H9 (cell line): ENCODE measurements at regions not wholly inside any gene's neighbourhood (a gene's known extent, or its start where the extent isn't known, plus 50 kb on each side); places are given as distances from the start of the nearest gene placed in this dataset.
A peak's percentile ranks its signal among the peaks of the same experiment; 100 is the strongest.

Experiments
- DNase-seq: peaks from one replicate; pipeline ENCODE4 v3.0.0-alpha.2; 2017
- H2AFZ ChIP-seq: one replicate; pipeline ENCODE4 v1.6.1; 2013; ENCODE audit warnings: mild to moderate bottlenecking, low read length, control low read depth, moderate library complexity
- H2AK5ac ChIP-seq: 2 replicates; pipeline ENCODE4 v1.6.1; 2013; ENCODE audit warnings: low read length, control low read depth, mixed read lengths; ENCODE audit not compliant: insufficient read length
- H2BK120ac ChIP-seq: one replicate; pipeline ENCODE4 v1.6.1; 2013; ENCODE audit warnings: low read depth, mild to moderate bottlenecking, low read length, control low read depth, inconsistent platforms; ENCODE audit not compliant: poor library complexity, severe bottlenecking
- H2BK12ac ChIP-seq: 2 replicates; pipeline ENCODE4 v1.6.1; 2013; ENCODE audit warnings: low read length, control low read depth, mixed read lengths, low read depth; ENCODE audit not compliant: insufficient read length
- H2BK15ac ChIP-seq: 2 replicates; pipeline ENCODE4 v1.6.1; 2013; ENCODE audit warnings: low read depth, low read length, control low read depth
- H2BK20ac ChIP-seq: one replicate; pipeline ENCODE4 v1.6.1; 2013; ENCODE audit warnings: low read depth, mild to moderate bottlenecking, low read length, control low read depth, inconsistent platforms; ENCODE audit not compliant: poor library complexity, severe bottlenecking
- H2BK5ac ChIP-seq: 2 replicates; pipeline ENCODE4 v1.6.1; 2013; ENCODE audit warnings: low read length, control low read depth, mixed read lengths; ENCODE audit not compliant: insufficient read length
- H3K14ac ChIP-seq: 2 replicates; pipeline ENCODE4 v1.6.1; 2013; ENCODE audit warnings: low read length, control low read depth; ENCODE audit not compliant: insufficient read depth
- H3K18ac ChIP-seq: 2 replicates; pipeline ENCODE4 v1.6.1; 2013; ENCODE audit warnings: low read depth, mild to moderate bottlenecking, mixed read lengths, low read length, control low read depth; ENCODE audit not compliant: insufficient read length
- H3K23ac ChIP-seq: 2 replicates; pipeline ENCODE4 v1.6.1; 2013; ENCODE audit warnings: low read length, control low read depth, mixed read lengths, low read depth; ENCODE audit not compliant: insufficient read length
- H3K23me2 ChIP-seq: 2 replicates; pipeline ENCODE4 v1.6.1; 2013; ENCODE audit warnings: low read depth, mild to moderate bottlenecking, mixed read lengths, low read length, control low read depth; ENCODE audit not compliant: insufficient read length, poor library complexity, severe bottlenecking
- H3K27ac ChIP-seq: 2 replicates; pipeline ENCODE4 v1.5.1; 2013; ENCODE audit warnings: low read length, control low read depth, mixed read lengths, low read depth; ENCODE audit not compliant: insufficient read length
- H3K27me3 ChIP-seq: 2 replicates; pipeline ENCODE4 v1.6.1; 2013; ENCODE audit warnings: low read length, control low read depth, inconsistent platforms; ENCODE audit not compliant: insufficient read depth
- H3K4ac ChIP-seq: 2 replicates; pipeline ENCODE4 v1.6.1; 2013; ENCODE audit warnings: low read depth, mild to moderate bottlenecking, control low read depth, inconsistent platforms, low read length, moderate library complexity
- H3K4me1 ChIP-seq: 2 replicates; pipeline ENCODE4 v1.6.1; 2013; ENCODE audit warnings: low read length, control low read depth, inconsistent platforms; ENCODE audit not compliant: insufficient read depth
- H3K4me2 ChIP-seq: 2 replicates; pipeline ENCODE4 v1.6.1; 2013; ENCODE audit warnings: low read length, control low read depth, mixed read lengths; ENCODE audit not compliant: insufficient read length, insufficient read depth
- H3K56ac ChIP-seq: 2 replicates; pipeline ENCODE4 v1.6.1; 2013; ENCODE audit warnings: low read depth, mild to moderate bottlenecking, mixed read lengths, low read length, control low read depth; ENCODE audit not compliant: insufficient read length
- H3K79me1 ChIP-seq: 2 replicates; pipeline ENCODE4 v1.6.1; 2013; ENCODE audit warnings: low read depth, mild to moderate bottlenecking, moderate library complexity, low read length, control low read depth, inconsistent platforms; ENCODE audit not compliant: insufficient read depth, poor library complexity, severe bottlenecking
- H3K79me2 ChIP-seq: 2 replicates; pipeline ENCODE4 v1.6.1; 2013; ENCODE audit warnings: low read length, control low read depth, inconsistent platforms; ENCODE audit not compliant: insufficient read depth
- H3K9ac ChIP-seq: 2 replicates; pipeline ENCODE4 v1.6.1; 2013; ENCODE audit warnings: low read length, control low read depth, mixed read lengths; ENCODE audit not compliant: insufficient read length; ENCODE audit errors: extremely low read depth
- H3K9me3 ChIP-seq: one replicate; pipeline ENCODE4 v1.6.1; 2013; ENCODE audit warnings: low read depth, low read length, inconsistent platforms; ENCODE audit not compliant: control insufficient read depth
- H3T11ph ChIP-seq: one replicate; pipeline ENCODE4 v1.6.1; 2013; ENCODE audit warnings: mild to moderate bottlenecking, low read length, control low read depth, inconsistent platforms
- H4K20me1 ChIP-seq: one replicate; pipeline ENCODE4 v1.6.1; 2013; ENCODE audit not compliant: control insufficient read depth, insufficient read length, insufficient read depth
- H4K5ac ChIP-seq: 2 replicates; pipeline ENCODE4 v1.6.1; 2013; ENCODE audit warnings: low read depth, mild to moderate bottlenecking, mixed read lengths, low read length, control low read depth; ENCODE audit not compliant: insufficient read length
- H4K8ac ChIP-seq: replicated peaks from 2 replicates; pipeline ENCODE4 v1.6.1; 2013; ENCODE audit warnings: low read length, control low read depth, mixed read lengths, low read depth; ENCODE audit not compliant: insufficient read length
- H4K91ac ChIP-seq: 2 replicates; pipeline ENCODE4 v1.6.1; 2013; ENCODE audit warnings: low read depth, mild to moderate bottlenecking, moderate library complexity, mixed read lengths, low read length, control low read depth; ENCODE audit not compliant: insufficient read length
- H3K27ac Mint-ChIP-seq, 3 experiments: 2 replicates in 2 of 3; 3 replicates in 1 of 3; pipeline ENCODE4 v1.8.0; 2020 to 2021; ENCODE audit warnings: mixed read lengths in 3 of 3, mild to moderate bottlenecking in 1 of 3, moderate library complexity in 1 of 3
- H3K27me3 Mint-ChIP-seq: 2 replicates; pipeline ENCODE4 v1.8.0; 2021; ENCODE audit warnings: low read depth, mild to moderate bottlenecking, moderate library complexity, mixed read lengths
- H3K36me3 Mint-ChIP-seq, 3 experiments: 2 replicates in 2 of 3; 3 replicates in 1 of 3; pipeline ENCODE4 v1.8.0; 2020 to 2021; ENCODE audit warnings: low read depth in 3 of 3, mixed read lengths in 3 of 3; ENCODE audit not compliant: insufficient read depth in 1 of 3
- H3K4me1 Mint-ChIP-seq, 2 experiments: 2 replicates each; pipeline ENCODE4 v1.8.0; 2020; ENCODE audit warnings: mixed read lengths in 2 of 2
- H3K4me3 Mint-ChIP-seq, 2 experiments: 2 replicates in 1 of 2; 3 replicates in 1 of 2; pipeline ENCODE4 v1.8.0; 2020 to 2021; ENCODE audit warnings: mild to moderate bottlenecking in 2 of 2, mixed read lengths in 2 of 2, moderate library complexity in 1 of 2
- H3K9me3 Mint-ChIP-seq, 2 experiments: 2 replicates in 1 of 2; 3 replicates in 1 of 2; pipeline ENCODE4 v1.8.0; 2020; ENCODE audit warnings: mild to moderate bottlenecking in 2 of 2, mixed read lengths in 2 of 2, moderate library complexity in 1 of 2
- CTCF ChIP-seq: fragments of 200-600 bp; sonication (generic); conservative IDR thresholded peaks from 3 replicates; pipeline ENCODE4 v1.8.0; 2021; ENCODE audit warnings: antibody characterized with exemption, mild to moderate bottlenecking
- WGBS: extraction: QIAGEN DNeasy Blood & Tissue Kit; methylation state at CpG from one replicate; pipeline ENCODE4 v1.1.7; 2013; ENCODE audit warnings: missing lambda C conversion rate, low lambda C conversion rate, mixed read lengths; ENCODE audit not compliant: insufficient read length; ENCODE audit errors: extremely low coverage; 5-methylcytosine and 5-hydroxymethylcytosine counted together

- Mint-ChIP-seq H3K27ac (peak overlapping the region in 1 of 3 experiments; percentile 29; a peak in 1 of 7 replicates), H3K4me1 (peaks cover 8 to 13% of the 10 kb centered on the region in 2 experiments), H3K27me3 (peaks cover 23% of the 10 kb centered on the region), H3K4me3 (no peak overlapping the region), H3K9me3 (peaks cover 5 to 15% of the 10 kb centered on the region in 2 experiments), H3K36me3 (peaks cover 0 to 6% (median 3%) of the 10 kb centered on the region in 3 experiments; a peak in 5 of 7 replicates)
- Histone ChIP-seq H3K23me2 (no peaks in the 10 kb centered on the region), H3T11ph (no peak overlapping the region), H2BK120ac (no peak overlapping the region), H3K4me2 (no peak overlapping the region), H3K79me1 (no peaks in the 10 kb centered on the region), H3K14ac (0 out of 2 replicates have a peak overlapping the region, but pooled peaks have one; percentile 40), H3K9ac (no peak overlapping the region), H4K20me1 (no peaks in the 10 kb centered on the region), H3K23ac (no peak overlapping the region), H3K56ac (no peak overlapping the region), H2BK5ac (no peak overlapping the region), H2BK15ac (no peak overlapping the region), H2BK20ac (no peak overlapping the region), H4K91ac (no peak overlapping the region), H3K4ac (no peak overlapping the region), H3K27me3 (no peaks in the 10 kb centered on the region), H4K8ac (no peak overlapping the region), H3K27ac (no peak overlapping the region), H2AK5ac (no peak overlapping the region), H2AFZ (no peak overlapping the region), H3K18ac (no peak overlapping the region), H2BK12ac (no peak overlapping the region), H3K4me1 (no peaks in the 10 kb centered on the region), H3K9me3 (no peaks in the 10 kb centered on the region), H3K79me2 (no peaks in the 10 kb centered on the region), H4K5ac (no peak overlapping the region)
- peak; percentile 45 for DNase-seq
- WGBS, result no CpG with 5 or more reads among the region's 20 CpGs
- no peak for TF ChIP-seq CTCF
These were observed 115.6 kb upstream of the OTOS start for GRCh38 chr2:240255811-240256703.
